Liver (tissue), 8 donors: ENCODE measurements at regions not wholly inside any gene's neighbourhood (a gene's known extent, or its start where the extent isn't known, plus 50 kb on each side); places are given as distances from the start of the nearest gene placed in this dataset.

Experiments
- DNase-seq: peaks from one replicate; pipeline ENCODE4 v3.0.0-alpha.2; 2017; ENCODE audit warnings: low spot score
- H3K27ac ChIP-seq, 2 donors: one replicate each; pipeline ENCODE4 v1.7.0; 2013; ENCODE audit warnings: inconsistent platforms in 2 of 2, low read length in 2 of 2, control low read depth in 1 of 2, low read depth in 1 of 2, mild to moderate bottlenecking in 1 of 2
- H3K27me3 ChIP-seq, 4 donors: one replicate each; pipeline versions ENCODE4 v1.6.1 to v1.7.0; 2013; ENCODE audit warnings: low read length in 3 of 4, inconsistent platforms in 1 of 4, mild to moderate bottlenecking in 1 of 4, moderate library complexity in 1 of 4; ENCODE audit not compliant: control insufficient read depth in 4 of 4, insufficient read depth in 4 of 4
- H3K36me3 ChIP-seq, 4 donors: one replicate each; pipeline versions ENCODE4 v1.6.1 to v1.7.0; 2013; ENCODE audit warnings: low read length in 3 of 4, mild to moderate bottlenecking in 3 of 4, low read depth in 1 of 4, moderate library complexity in 1 of 4; ENCODE audit not compliant: control insufficient read depth in 4 of 4, insufficient read depth in 3 of 4
- H3K4me1 ChIP-seq, 4 donors: one replicate each; pipeline versions ENCODE4 v1.6.1 to v1.7.0; 2013; ENCODE audit warnings: low read length in 3 of 4, mild to moderate bottlenecking in 3 of 4, moderate library complexity in 1 of 4; ENCODE audit not compliant: control insufficient read depth in 4 of 4, insufficient read depth in 4 of 4
- H3K4me3 ChIP-seq, 3 donors: one replicate each; pipeline versions ENCODE4 v1.6.1 to v1.7.0; 2013; ENCODE audit warnings: low read length in 3 of 3, control low read depth in 1 of 3, low read depth in 1 of 3, mild to moderate bottlenecking in 1 of 3
- H3K9ac ChIP-seq, 2 donors: one replicate each; pipeline ENCODE4 v1.7.0; 2013; ENCODE audit warnings: low read length in 2 of 2, mild to moderate bottlenecking in 2 of 2, moderate library complexity in 2 of 2, control low read depth in 1 of 2, low read depth in 1 of 2
- H3K9me3 ChIP-seq, 4 donors: one replicate each; pipeline versions ENCODE4 v1.6.1 to v1.7.0; 2013; ENCODE audit warnings: low read length in 3 of 4; ENCODE audit not compliant: control insufficient read depth in 4 of 4
- ATF3 ChIP-seq: IDR thresholded peaks from 2 replicates; pipeline ENCODE4 v1.6.1; 2016; ENCODE audit warnings: antibody characterized with exemption
- CTCF ChIP-seq: fragments of 150-350 bp; IDR thresholded peaks from 2 replicates; pipeline ENCODE4 v1.5.1; 2017; ENCODE audit warnings: improper control_type of control experiment, low read depth, low read length; ENCODE audit not compliant: missing input control
- EGR1 ChIP-seq, 2 donors: IDR thresholded peaks; 2 replicates each; pipeline ENCODE4 v1.6.1; 2016 to 2018; ENCODE audit warnings: antibody characterized with exemption in 2 of 2, low read depth in 2 of 2
- FOXA1 ChIP-seq: IDR thresholded peaks from 2 replicates; pipeline ENCODE4 v1.6.1; 2016; ENCODE audit warnings: antibody characterized with exemption
- FOXA2 ChIP-seq: IDR thresholded peaks from 2 replicates; pipeline ENCODE4 v1.6.1; 2016; ENCODE audit warnings: antibody characterized with exemption
- GABPA ChIP-seq, 2 donors: IDR thresholded peaks in 1 of 2; conservative IDR thresholded peaks in 1 of 2; 2 replicates each; pipeline ENCODE4 v1.6.1; 2016; ENCODE audit warnings: antibody characterized with exemption in 2 of 2, mild to moderate bottlenecking in 1 of 2, moderate library complexity in 1 of 2
- HNF4A ChIP-seq, 2 donors: conservative IDR thresholded peaks; 2 replicates each; pipeline ENCODE4 v1.6.1; 2016; ENCODE audit warnings: antibody characterized with exemption in 2 of 2, mild to moderate bottlenecking in 2 of 2
- HNF4G ChIP-seq: IDR thresholded peaks from 2 replicates; pipeline ENCODE4 v1.6.1; 2016; ENCODE audit warnings: antibody characterized with exemption
- JUND ChIP-seq, 2 donors: IDR thresholded peaks; 2 replicates each; pipeline ENCODE4 v1.6.1; 2016; ENCODE audit warnings: antibody characterized with exemption in 2 of 2
- MAX ChIP-seq: IDR thresholded peaks from 2 replicates; pipeline ENCODE4 v1.6.1; 2016; ENCODE audit warnings: antibody characterized with exemption
- NR2F2 ChIP-seq: IDR thresholded peaks from 2 replicates; pipeline ENCODE4 v1.6.1; 2016; ENCODE audit warnings: antibody characterized with exemption
- RAD21 ChIP-seq, 2 donors: IDR thresholded peaks; 2 replicates each; pipeline ENCODE4 v1.6.1; 2016; ENCODE audit warnings: antibody characterized with exemption in 2 of 2, mild to moderate bottlenecking in 2 of 2
- REST ChIP-seq: IDR thresholded peaks from 2 replicates; pipeline ENCODE4 v1.6.1; 2016; ENCODE audit warnings: antibody characterized with exemption, mild to moderate bottlenecking
- RXRA ChIP-seq, 2 donors: IDR thresholded peaks; 2 replicates each; pipeline ENCODE4 v1.6.1; 2017 to 2018; ENCODE audit warnings: antibody characterized with exemption in 2 of 2, mild to moderate bottlenecking in 1 of 2
- SP1 ChIP-seq: IDR thresholded peaks from 2 replicates; pipeline ENCODE4 v1.6.1; 2018; ENCODE audit warnings: antibody characterized with exemption, mild to moderate bottlenecking
- TAF1 ChIP-seq: conservative IDR thresholded peaks from 2 replicates; pipeline ENCODE4 v1.6.1; 2016; ENCODE audit warnings: antibody characterized with exemption, mild to moderate bottlenecking
- YY1 ChIP-seq: IDR thresholded peaks from 2 replicates; pipeline ENCODE4 v1.6.1; 2016; ENCODE audit warnings: antibody characterized with exemption, mild to moderate bottlenecking
- ZBTB33 ChIP-seq: IDR thresholded peaks from 2 replicates; pipeline ENCODE4 v1.6.1; 2016; ENCODE audit warnings: antibody characterized with exemption
- WGBS: extraction: QIAGEN DNeasy Blood & Tissue Kit; methylation state at CpG from one replicate; pipeline ENCODE4 v1.1.7; 2013; 5-methylcytosine and 5-hydroxymethylcytosine counted together
- donor health status: healthy.
- donor health status: healthy.
- donor health status: healthy.
- donor health status: healthy.
- donor health status: healthy.

- Histone ChIP-seq H3K9me3 (peaks cover 0 to 5% (median 0%) of the 10 kb centered on the region in 4 donors), H3K27ac (no peak overlapping the region), H3K4me1 (no peaks in the 10 kb centered on the region), H3K9ac (no peak overlapping the region), H3K27me3 (no peaks in the 10 kb centered on the region), H3K4me3 (no peak overlapping the region), H3K36me3 (no peaks in the 10 kb centered on the region)
- no peak for TF ChIP-seq HNF4A (conservative IDR thresholded peaks at IDR 0.05)
- no peak for TF ChIP-seq FOXA2
- TF ChIP-seq EGR1 (IDR thresholded peaks at IDR 0.05; ENCODE audit: low read depth in 2 of 2), result no peak
- no peak for TF ChIP-seq SP1
- TF ChIP-seq ZBTB33, result no peak
- no peak for TF ChIP-seq REST
- TF ChIP-seq HNF4G, result no peak
- no peak for TF ChIP-seq TAF1
- no peak for TF ChIP-seq RXRA (IDR thresholded peaks at IDR 0.05)
- TF ChIP-seq YY1, result no peak
- 79% methylated on average over 1 of the region's 1 CpG for WGBS
- no peak for DNase-seq
Observed at GRCh38 chr10:83574770-83575169, 564.5 kb upstream of the GHITM start.

- no peak overlapping the region for H3K27ac ChIP-seq
- H3K36me3 ChIP-seq, result no peaks in the 10 kb centered on the region
- no peaks in the 10 kb centered on the region for H3K27me3 ChIP-seq
- 89% methylated on average over 2 of the region's 2 CpGs for WGBS
- H3K4me3 ChIP-seq, result no peak overlapping the region
- TF ChIP-seq MAX, result no peak
- TF ChIP-seq GABPA (IDR thresholded peaks at IDR 0.05 in 1 of 2, conservative IDR thresholded peaks at IDR 0.05 in 1 of 2), result no peak
- TF ChIP-seq RAD21 (IDR thresholded peaks at IDR 0.05), result no peak
- TF ChIP-seq ATF3, result no peak
- no peak for TF ChIP-seq ZBTB33
- TF ChIP-seq CTCF, result no peak
- no peak for TF ChIP-seq HNF4A (conservative IDR thresholded peaks at IDR 0.05)
- no peak for TF ChIP-seq YY1
- no peak for TF ChIP-seq EGR1 (IDR thresholded peaks at IDR 0.05; ENCODE audit: low read depth in 2 of 2)
- no peak for TF ChIP-seq REST
- no peak for TF ChIP-seq FOXA2
- no peak for TF ChIP-seq JUND (IDR thresholded peaks at IDR 0.05)
- TF ChIP-seq NR2F2, result no peak
- no peak for TF ChIP-seq RXRA (IDR thresholded peaks at IDR 0.05)
- TF ChIP-seq SP1, result no peak
- TF ChIP-seq TAF1, result no peak
- TF ChIP-seq FOXA1, result no peak
- no peaks in the 10 kb centered on the region for H3K4me1 ChIP-seq
- no peak for DNase-seq
- no peak overlapping the region for H3K9ac ChIP-seq
- H3K9me3 ChIP-seq, result peaks cover 0 to 5% (median 0%) of the 10 kb centered on the region in 4 donors
Observed at GRCh38 chr10:83577421-83577820, 561.9 kb upstream of the GHITM start.
